ENCODE measurements at regions not wholly inside any gene's neighbourhood (a gene's known extent, or its start where the extent isn't known, plus 50 kb on each side); places are given as distances from the start of the nearest gene placed in this dataset.

DNA sequence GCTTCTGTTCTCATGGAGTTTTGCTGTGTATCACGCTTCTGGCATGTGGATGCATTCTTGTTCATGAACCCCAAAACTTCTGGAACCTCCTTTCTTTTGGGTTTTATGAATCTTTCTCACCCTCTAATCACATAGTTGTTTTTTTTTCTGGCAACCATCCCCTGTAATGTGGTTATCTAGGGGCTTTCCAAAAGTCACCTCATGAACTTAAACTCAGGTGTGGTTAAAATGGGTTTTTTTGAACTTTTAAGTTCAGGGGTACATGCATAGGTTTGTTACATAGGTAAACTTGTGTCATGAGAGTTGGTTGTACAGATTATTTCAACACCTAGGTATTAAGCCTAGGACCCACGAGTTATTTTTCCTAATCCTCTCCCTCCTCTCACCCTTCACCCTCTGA lies 1099.4 kb upstream of the SLIT2 start:
- Mint-ChIP-seq H3K27me3 (ENCODE audit: unreplicated experiment) (no peaks in the 10 kb centered on the region), H3K4me3 (ENCODE audit: unreplicated experiment) (no peak overlapping the region)
- TF ChIP-seq, protein P1, sequence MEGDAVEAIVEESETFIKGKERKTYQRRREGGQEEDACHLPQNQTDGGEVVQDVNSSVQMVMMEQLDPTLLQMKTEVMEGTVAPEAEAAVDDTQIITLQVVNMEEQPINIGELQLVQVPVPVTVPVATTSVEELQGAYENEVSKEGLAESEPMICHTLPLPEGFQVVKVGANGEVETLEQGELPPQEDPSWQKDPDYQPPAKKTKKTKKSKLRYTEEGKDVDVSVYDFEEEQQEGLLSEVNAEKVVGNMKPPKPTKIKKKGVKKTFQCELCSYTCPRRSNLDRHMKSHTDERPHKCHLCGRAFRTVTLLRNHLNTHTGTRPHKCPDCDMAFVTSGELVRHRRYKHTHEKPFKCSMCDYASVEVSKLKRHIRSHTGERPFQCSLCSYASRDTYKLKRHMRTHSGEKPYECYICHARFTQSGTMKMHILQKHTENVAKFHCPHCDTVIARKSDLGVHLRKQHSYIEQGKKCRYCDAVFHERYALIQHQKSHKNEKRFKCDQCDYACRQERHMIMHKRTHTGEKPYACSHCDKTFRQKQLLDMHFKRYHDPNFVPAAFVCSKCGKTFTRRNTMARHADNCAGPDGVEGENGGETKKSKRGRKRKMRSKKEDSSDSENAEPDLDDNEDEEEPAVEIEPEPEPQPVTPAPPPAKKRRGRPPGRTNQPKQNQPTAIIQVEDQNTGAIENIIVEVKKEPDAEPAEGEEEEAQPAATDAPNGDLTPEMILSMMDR (IDR thresholded peaks at IDR 0.05; ENCODE audit: unreplicated experiment): no peak

DNA sequence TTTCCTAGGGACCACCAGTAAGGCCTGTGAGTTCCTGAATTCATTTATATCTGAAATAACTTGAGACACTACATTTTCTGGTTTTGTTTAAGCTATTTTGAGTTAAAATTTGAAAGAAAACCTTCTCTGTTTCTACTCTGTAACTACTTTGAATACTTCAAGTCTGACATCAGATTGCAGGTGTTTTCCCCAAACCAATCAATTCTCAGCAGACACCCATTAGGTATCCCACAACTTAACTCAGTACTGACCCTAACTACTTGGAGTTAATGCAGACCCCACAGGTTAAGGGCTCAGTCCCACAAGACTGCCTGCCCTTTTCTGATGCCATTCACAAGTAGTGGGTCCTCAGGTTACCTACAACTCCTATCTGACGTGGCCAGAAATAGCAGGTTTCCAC lies 1100.0 kb upstream of the SLIT2 start:
- Mint-ChIP-seq H3K4me1 (ENCODE audit: unreplicated experiment) (peaks cover 3% of the 10 kb centered on the region), H3K36me3 (ENCODE audit: low read depth, unreplicated experiment) (no peaks in the 10 kb centered on the region), H3K27ac (ENCODE audit: unreplicated experiment) (no peak overlapping the region), H3K9me3 (ENCODE audit: unreplicated experiment) (peaks cover 4% of the 10 kb centered on the region), H3K27me3 (ENCODE audit: unreplicated experiment) (no peaks in the 10 kb centered on the region), H3K4me3 (ENCODE audit: unreplicated experiment) (no peak overlapping the region)
- DNase-seq (ENCODE audit: low spot score): no peak
- TF ChIP-seq, protein P1 (IDR thresholded peaks at IDR 0.05; ENCODE audit: unreplicated experiment): no peak

More for the DNA sequence above, 1099.4 kb upstream of the SLIT2 start:
- Mint-ChIP-seq H3K36me3 (ENCODE audit: low read depth, unreplicated experiment) (no peaks in the 10 kb centered on the region), H3K27ac (ENCODE audit: unreplicated experiment) (no peak overlapping the region), H3K4me1 (ENCODE audit: unreplicated experiment) (peaks cover 3% of the 10 kb centered on the region), H3K9me3 (ENCODE audit: unreplicated experiment) (peaks cover 4% of the 10 kb centered on the region)
- no peak for DNase-seq (ENCODE audit: low spot score)

DNA sequence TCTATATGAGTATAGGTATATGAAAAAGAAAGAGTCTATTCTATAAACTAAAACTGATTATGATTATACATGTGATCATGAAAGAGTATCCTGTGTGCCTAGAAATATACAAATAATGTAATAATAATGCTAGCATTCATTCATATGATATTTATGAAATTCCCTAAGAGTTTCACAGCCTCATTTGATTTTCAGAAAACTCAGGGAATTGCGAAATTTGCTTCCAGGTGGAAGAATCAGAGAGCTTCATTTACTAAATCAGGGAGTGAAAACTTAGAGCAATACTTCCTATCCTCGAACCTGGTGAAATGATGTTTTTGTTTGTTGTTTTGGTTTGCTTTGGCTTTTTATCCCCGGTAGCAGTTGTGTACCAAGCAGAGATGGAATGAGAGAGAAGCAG lies 1105.7 kb upstream of the SLIT2 start:
- no peak overlapping the region for H3K27ac Mint-ChIP-seq (ENCODE audit: unreplicated experiment)
- TF ChIP-seq, protein P1 (IDR thresholded peaks at IDR 0.05; ENCODE audit: unreplicated experiment): no peak
- H3K9me3 Mint-ChIP-seq (ENCODE audit: unreplicated experiment): no peaks in the 10 kb centered on the region
- H3K4me3 Mint-ChIP-seq (ENCODE audit: unreplicated experiment): no peak overlapping the region
- DNase-seq (ENCODE audit: low spot score): no peak
- H3K36me3 Mint-ChIP-seq (ENCODE audit: low read depth, unreplicated experiment): no peaks in the 10 kb centered on the region
- no peaks in the 10 kb centered on the region for H3K27me3 Mint-ChIP-seq (ENCODE audit: unreplicated experiment)
- H3K4me1 Mint-ChIP-seq (ENCODE audit: unreplicated experiment): peaks cover 13% of the 10 kb centered on the region

DNA sequence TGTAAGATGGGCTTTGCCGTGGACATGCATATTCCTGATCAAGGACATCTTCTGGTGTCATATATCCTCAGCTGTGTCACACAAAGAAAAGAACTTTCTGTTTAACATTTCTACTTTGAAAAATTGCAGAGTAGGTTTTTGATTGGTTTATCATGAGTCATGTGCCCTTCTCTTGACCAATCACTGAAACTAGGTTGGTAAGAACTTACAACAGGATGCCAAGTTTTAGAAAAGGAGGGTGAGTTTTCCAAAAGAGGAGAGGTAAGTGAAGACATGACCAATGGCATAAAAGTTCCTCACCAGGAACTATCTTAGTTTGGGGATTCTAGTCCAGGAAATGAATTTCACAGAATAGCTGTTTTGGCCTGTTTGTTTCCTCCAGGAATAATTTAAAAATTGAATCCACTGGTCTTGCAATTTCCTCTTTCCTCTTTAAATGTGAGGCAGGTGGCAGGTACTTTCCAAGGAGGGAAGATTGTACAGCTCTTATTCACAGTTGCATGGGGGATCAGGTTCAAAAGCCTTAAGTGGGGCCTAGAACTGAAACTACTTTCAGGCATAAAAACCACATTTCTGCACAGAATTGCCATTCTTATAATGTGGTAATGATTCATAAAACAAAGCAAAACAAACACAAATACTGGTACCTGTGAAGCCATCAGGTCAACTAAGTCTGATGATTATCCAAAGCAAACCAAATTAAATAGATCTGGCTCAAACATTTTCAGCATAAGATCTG lies 1114.5 kb upstream of the LCORL start:
- Mint-ChIP-seq H3K9me3 (ENCODE audit: unreplicated experiment) (no peaks in the 10 kb centered on the region), H3K4me1 (ENCODE audit: unreplicated experiment) (no peaks in the 10 kb centered on the region), H3K4me3 (ENCODE audit: unreplicated experiment) (no peak overlapping the region), H3K36me3 (ENCODE audit: low read depth, unreplicated experiment) (no peaks in the 10 kb centered on the region), H3K27me3 (ENCODE audit: unreplicated experiment) (no peaks in the 10 kb centered on the region), H3K27ac (ENCODE audit: unreplicated experiment) (no peak overlapping the region)
- TF ChIP-seq, protein P1 (IDR thresholded peaks at IDR 0.05; ENCODE audit: unreplicated experiment): no peak
- DNase-seq (ENCODE audit: low spot score): no peak

DNA sequence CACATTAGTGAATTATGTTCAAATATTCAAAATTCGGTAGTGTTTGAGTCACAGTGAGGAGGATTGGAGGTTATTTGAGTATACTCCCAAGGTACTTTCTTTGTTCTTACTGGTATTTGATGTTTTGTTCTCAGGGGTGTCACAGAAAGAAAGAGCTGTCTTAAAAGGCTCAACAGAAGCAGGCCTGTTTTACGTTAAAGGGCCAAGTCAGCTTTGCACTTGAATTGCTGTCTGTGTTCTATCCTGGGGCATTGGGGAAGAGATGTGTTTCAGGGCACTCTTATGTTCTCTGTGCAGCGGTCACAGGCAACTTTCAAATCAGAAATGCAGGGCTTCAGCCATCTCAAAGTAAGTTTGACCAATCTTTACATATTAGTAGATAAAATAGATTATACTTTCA lies 1113.1 kb upstream of the LCORL start:
- H3K9me3 Mint-ChIP-seq (ENCODE audit: unreplicated experiment): no peaks in the 10 kb centered on the region
- DNase-seq (ENCODE audit: low spot score): no peak
- TF ChIP-seq, protein P1 (IDR thresholded peaks at IDR 0.05; ENCODE audit: unreplicated experiment): no peak
- no peaks in the 10 kb centered on the region for H3K36me3 Mint-ChIP-seq (ENCODE audit: low read depth, unreplicated experiment)
- H3K27me3 Mint-ChIP-seq (ENCODE audit: unreplicated experiment): no peaks in the 10 kb centered on the region
- no peak overlapping the region for H3K27ac Mint-ChIP-seq (ENCODE audit: unreplicated experiment)
- no peaks in the 10 kb centered on the region for H3K4me1 Mint-ChIP-seq (ENCODE audit: unreplicated experiment)
- H3K4me3 Mint-ChIP-seq (ENCODE audit: unreplicated experiment): no peak overlapping the region

Measured in endothelial cell (in vitro differentiated cells).